Epithelial cell of proximal tubule (primary cell): ENCODE measurements at regions not wholly inside any gene's neighbourhood (a gene's known extent, or its start where the extent isn't known, plus 50 kb on each side); places are given as distances from the start of the nearest gene placed in this dataset.

ENCODE experiments used
- DNase-seq: peaks from one replicate; pipeline ENCODE4 v3.0.0-alpha.2; 2011; ENCODE audit warnings: low read depth
- H3K4me3 ChIP-seq: 2 replicates; pipeline ENCODE4 v1.5.1; 2011; ENCODE audit warnings: low read depth, mild to moderate bottlenecking, low read length
- TF ChIP-seq, protein P1 (sequence below): conservative IDR thresholded peaks from 2 replicates; pipeline ENCODE4 v1.5.1; 2012; ENCODE audit warnings: low read depth, mild to moderate bottlenecking, low read length

DNA sequence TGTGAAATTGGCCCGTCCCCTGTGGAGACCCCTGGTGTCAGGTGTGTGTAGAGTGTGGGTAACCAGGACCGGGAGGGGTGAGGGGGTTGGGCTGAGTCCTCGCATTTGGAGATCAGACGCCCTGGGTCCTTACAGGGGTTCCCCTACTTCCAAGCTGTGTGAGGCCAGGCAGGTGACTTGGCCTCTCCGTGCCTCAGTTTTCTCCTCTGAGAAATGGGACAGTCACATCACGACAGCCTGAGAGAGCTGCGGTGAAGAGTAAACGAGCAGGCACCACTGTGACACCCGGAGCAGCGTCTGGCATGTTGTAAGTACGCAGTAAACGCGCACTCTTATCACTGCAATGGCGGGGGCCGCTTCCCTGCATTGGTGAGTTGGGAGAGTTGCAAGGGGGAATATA lies 152.5 kb upstream of the CIBAR2 start:
- DNase-seq = no peak
- TF ChIP-seq, protein P1, sequence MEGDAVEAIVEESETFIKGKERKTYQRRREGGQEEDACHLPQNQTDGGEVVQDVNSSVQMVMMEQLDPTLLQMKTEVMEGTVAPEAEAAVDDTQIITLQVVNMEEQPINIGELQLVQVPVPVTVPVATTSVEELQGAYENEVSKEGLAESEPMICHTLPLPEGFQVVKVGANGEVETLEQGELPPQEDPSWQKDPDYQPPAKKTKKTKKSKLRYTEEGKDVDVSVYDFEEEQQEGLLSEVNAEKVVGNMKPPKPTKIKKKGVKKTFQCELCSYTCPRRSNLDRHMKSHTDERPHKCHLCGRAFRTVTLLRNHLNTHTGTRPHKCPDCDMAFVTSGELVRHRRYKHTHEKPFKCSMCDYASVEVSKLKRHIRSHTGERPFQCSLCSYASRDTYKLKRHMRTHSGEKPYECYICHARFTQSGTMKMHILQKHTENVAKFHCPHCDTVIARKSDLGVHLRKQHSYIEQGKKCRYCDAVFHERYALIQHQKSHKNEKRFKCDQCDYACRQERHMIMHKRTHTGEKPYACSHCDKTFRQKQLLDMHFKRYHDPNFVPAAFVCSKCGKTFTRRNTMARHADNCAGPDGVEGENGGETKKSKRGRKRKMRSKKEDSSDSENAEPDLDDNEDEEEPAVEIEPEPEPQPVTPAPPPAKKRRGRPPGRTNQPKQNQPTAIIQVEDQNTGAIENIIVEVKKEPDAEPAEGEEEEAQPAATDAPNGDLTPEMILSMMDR = no peak

DNA sequence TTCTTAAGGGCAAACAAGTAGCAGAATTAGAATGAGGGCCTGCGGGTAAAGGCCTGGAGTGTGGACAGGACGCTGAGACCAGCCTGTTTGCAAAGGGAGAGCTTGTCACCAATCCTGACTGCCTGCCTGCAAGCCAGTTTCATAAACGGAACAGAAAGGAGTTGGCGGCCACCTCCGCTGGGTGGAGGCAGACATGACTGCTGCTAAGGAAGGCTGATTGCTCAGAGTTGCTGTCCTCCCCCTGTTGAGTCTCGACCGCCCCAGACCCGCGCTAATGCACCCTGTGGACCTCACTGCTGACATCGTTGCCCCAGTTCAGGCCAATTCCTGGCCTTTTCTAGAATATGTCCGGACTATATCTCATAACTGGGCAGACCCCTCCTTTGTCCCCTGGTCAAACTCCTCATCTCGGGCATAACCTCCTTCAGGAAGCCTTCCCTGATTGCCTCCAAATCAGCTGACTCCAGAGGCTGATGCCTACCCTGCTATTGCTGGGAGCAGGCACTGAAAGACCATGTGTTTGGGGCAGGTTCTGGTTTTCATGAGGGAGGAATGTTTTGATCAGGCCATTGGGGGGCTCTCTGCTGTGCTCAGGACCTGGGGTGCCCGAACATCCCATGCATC lies 153.0 kb upstream of the CIBAR2 start:
- DNase-seq = no peak
- H3K4me3 ChIP-seq = no peak overlapping the region
- TF ChIP-seq, protein P1 = no peak

More for the DNA sequence above, 152.5 kb upstream of the CIBAR2 start:
- no peak overlapping the region for H3K4me3 ChIP-seq

DNA sequence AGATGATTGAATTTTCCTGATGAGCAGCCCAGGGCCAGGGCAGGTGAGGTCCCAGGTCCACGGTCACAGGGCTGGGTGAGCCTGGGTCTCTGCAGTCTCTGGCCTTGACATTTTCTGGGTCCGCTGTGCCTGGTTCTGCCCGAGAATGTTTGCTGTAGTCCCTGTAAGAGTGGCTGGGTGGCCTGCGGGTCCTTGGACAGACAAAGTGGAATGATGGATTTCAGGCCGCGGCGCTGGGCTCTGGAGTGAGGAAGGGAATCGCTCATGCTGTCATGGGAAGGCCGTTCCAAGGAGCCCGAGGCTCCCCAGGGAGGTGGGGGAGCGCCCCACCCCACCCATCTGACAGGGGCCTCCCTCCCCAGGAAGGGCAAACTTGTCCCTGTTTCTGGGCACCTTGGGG lies 153.5 kb upstream of the CIBAR2 start:
- TF ChIP-seq, protein P1 = no peak
- DNase-seq = no peak
- H3K4me3 ChIP-seq = no peak overlapping the region

DNA sequence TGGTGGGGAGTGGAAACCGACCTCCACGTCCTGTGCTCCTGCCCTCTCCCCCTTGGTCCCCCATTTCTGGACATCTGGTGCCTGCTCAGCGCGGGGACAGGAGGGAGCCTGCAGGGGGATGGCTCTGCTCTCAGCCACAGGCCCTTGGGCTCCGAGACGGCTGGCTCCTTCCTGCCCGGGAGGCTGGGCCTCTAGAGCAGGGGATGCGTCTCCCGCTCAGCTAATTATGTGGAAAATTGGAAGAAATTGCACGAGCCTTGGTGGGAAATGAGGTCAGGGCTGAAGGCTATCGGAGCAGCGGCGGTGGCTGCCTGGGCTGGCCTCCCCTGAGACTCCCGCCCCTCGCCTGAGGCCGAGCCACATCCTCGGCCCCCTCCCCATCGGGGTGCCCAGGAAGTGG lies 154.6 kb upstream of the CIBAR2 start:
- DNase-seq = no peak
- no peak overlapping the region for H3K4me3 ChIP-seq
- TF ChIP-seq, protein P1 = no peak

DNA sequence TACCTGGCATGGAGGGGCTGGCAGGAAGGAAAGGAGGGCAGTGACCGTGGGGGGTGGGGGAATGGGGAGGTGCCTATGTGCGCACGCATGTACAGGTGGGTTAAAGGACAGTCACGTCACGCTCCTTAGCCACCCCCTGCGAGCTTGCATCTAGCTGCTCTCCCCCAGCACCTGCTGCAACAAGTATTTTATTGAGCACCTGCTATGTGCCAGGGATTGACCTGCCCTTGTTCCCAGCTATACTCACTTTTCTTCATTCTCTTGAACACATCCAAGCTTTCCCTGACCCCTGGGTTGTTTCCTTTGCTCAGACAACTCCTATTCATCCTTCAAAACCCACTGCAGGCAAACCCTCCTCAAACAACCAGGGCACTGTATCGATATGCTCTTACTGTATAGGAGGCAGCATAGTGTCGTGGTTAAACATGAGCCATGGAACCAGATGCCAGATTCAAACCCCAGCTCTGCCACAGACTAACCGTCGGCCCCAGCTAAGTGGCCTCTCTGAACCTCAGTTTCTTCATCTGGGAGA lies 155.2 kb upstream of the CIBAR2 start:
- TF ChIP-seq, protein P1 = no peak
- H3K4me3 ChIP-seq = no peak overlapping the region
- DNase-seq = no peak

DNA sequence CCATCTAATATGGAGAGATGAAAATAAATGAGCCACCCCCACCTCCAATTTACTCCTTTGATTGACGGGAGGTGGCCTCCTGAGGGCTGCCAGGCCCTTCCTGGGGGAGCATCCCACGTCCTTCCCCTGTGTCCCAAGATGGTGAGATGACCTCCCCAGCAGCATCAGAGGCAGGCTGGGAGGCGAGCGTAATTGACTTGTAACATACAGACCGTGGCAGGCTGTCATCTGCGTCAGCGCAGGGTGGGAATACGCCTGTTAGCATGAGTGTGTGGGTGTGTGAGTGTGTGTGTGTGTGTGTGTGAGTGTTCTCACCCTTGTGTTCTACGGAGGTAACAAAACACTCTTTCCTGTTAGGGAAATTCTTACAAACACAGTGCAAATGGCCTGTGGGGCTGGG lies 156.9 kb upstream of the CIBAR2 start:
- DNase-seq = no peak
- H3K4me3 ChIP-seq = no peak overlapping the region
- TF ChIP-seq, protein P1 = no peak

DNA sequence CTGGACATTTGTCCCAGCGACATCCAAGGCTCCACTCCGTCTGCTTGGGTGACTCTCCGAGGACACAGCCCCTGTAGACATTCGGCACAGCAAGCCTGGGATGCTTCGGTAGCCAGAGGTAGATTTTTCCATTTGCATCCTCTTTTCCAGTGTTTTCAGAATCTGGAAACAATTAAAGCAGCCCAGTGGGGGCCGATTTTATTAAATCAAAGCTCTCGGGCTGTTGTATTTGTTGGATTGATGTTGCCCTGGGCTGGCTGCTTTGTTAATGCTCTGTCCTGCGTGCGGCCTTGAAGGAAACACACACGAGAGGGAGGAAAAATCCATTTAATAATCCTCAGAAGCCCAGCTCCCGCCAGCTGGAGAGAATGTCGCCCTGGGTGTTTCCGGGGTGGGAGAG lies 158.1 kb upstream of the CIBAR2 start:
- H3K4me3 ChIP-seq = no peak overlapping the region
- TF ChIP-seq, protein P1 = no peak
- DNase-seq = no peak
